Activated T-helper 17 cell treated with anti-CD3 and anti-CD28 coated beads, Interleukin-2, amount 50 U/mL, for 72 hours (primary cell): ENCODE measurements at regions not wholly inside any gene's neighbourhood (a gene's known extent, or its start where the extent isn't known, plus 50 kb on each side); places are given as distances from the start of the nearest gene placed in this dataset.

Experiments used
- ATAC-seq: fragments of 150-1000 bp; cut with Tn5 transposase; replicated peaks from 2 replicates; pipeline ENCODE4 v1.10.0; 2021; ENCODE audit warnings: mild to moderate bottlenecking, moderate library complexity
- H3K27ac Mint-ChIP-seq: one replicate; pipeline ENCODE4 v1.8.0; 2022; ENCODE audit warnings: mixed read lengths
- H3K27me3 Mint-ChIP-seq: one replicate; pipeline ENCODE4 v1.8.0; 2022; ENCODE audit warnings: mixed read lengths
- H3K36me3 Mint-ChIP-seq: one replicate; pipeline ENCODE4 v1.8.0; 2022; ENCODE audit warnings: low read depth, mild to moderate bottlenecking, mixed read lengths
- H3K4me1 Mint-ChIP-seq: one replicate; pipeline ENCODE4 v1.8.0; 2022; ENCODE audit warnings: mixed read lengths
- H3K4me3 Mint-ChIP-seq: one replicate; pipeline ENCODE4 v1.8.0; 2022; ENCODE audit warnings: mild to moderate bottlenecking, mixed read lengths
- H3K9me3 Mint-ChIP-seq: one replicate; pipeline ENCODE4 v1.8.0; 2022; ENCODE audit warnings: mixed read lengths

DNA sequence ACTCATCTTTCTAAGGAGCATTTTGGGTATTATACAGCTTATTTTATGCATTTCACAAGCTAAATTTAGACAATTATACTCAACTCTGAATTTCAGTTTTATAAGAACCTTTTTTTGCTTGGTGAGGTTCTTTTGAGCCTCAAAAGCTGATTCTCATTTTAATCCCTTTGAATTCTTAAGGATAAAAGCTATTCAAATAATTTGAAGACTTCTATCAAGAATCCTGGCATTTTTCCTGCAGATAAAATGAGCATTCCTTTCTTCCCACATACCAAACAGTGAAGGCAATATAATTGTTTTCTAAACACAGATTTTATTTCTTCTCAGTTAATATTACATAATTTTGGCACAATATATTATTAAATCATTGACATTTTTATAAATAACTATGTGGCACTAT, 118.4 kb upstream of the GPM6A start:
- H3K4me3 Mint-ChIP-seq: no peak overlapping the region
- no peak overlapping the region for H3K27ac Mint-ChIP-seq
- H3K27me3 Mint-ChIP-seq: no peaks in the 10 kb centered on the region
- no peaks in the 10 kb centered on the region for H3K9me3 Mint-ChIP-seq
- no peak for ATAC-seq
- no peaks in the 10 kb centered on the region for H3K4me1 Mint-ChIP-seq
- no peaks in the 10 kb centered on the region for H3K36me3 Mint-ChIP-seq

DNA sequence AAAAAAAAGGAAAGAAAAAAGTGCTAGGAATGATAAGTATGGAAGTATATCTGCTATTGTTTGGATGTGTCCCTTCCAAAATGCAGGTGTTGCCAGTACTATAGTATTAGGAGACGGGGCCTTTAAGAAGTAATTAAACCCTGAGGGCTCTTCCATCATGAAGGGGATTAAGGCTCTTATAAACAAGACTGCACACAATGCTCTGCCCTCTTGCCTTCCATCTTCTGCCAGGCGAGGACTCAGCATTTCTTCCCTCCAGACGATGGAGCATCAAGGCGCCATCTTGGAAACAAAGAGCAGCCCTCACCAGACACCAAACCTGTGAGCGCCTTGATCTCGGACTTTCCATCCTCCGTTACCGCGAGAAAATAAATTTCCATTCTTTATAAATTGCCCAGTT, 120.1 kb upstream of the GPM6A start:
- Mint-ChIP-seq H3K4me3 (no peak overlapping the region), H3K4me1 (no peaks in the 10 kb centered on the region), H3K9me3 (no peaks in the 10 kb centered on the region), H3K36me3 (no peaks in the 10 kb centered on the region), H3K27me3 (no peaks in the 10 kb centered on the region), H3K27ac (no peak overlapping the region)
- no peak for ATAC-seq

DNA sequence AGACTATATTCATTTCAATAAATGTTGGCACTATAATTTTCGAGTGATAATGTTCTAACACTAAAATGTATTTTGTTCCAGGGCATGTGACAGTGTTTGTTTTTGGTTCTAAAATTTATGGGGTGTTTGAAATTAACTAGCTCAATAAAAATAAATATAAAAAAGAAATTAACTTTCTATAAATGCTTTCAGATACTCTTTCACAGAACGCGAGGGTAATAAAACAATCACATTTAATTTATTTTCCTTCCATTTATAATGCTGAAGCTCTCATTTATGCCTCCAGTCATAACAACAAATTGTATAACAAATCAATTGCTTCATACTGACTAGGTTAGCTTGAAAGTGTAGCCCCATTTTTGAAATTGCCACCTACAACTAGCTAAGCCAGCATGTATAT, 122.4 kb upstream of the GPM6A start:
- Mint-ChIP-seq H3K4me1 (no peaks in the 10 kb centered on the region), H3K27me3 (no peaks in the 10 kb centered on the region), H3K9me3 (no peaks in the 10 kb centered on the region), H3K36me3 (no peaks in the 10 kb centered on the region), H3K4me3 (no peak overlapping the region), H3K27ac (no peak overlapping the region)
- ATAC-seq: no peak

DNA sequence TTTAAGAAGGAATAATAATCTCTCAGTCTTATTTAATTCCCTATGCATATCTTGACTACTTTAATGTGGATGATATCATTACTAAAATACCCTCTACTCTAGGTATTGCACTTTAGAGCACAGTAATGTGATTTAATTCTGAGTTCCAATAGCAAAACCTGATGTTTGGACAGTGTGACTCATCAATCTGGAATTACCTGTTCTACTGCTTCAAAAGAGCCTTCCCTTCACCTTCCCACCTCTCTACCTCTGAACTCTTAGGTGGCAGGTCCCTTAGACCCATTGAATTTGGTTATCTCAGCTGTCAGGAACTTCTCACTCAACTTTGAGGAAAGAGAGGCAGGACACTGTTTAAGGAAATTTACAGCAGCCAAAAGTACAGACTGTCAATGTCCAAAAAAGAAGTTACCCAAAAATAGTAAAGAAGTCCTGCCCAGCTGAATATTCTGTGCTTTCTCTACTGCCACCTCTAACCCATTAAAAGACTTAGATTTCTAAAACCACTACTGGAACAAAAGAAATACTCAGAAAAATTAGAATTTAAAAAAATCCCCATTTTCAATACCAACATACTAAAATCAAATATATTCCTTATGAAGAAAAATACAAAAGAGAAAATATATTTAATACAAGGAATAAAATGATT, 123.1 kb upstream of the GPM6A start:
- no peaks in the 10 kb centered on the region for H3K36me3 Mint-ChIP-seq
- ATAC-seq: no peak

DNA sequence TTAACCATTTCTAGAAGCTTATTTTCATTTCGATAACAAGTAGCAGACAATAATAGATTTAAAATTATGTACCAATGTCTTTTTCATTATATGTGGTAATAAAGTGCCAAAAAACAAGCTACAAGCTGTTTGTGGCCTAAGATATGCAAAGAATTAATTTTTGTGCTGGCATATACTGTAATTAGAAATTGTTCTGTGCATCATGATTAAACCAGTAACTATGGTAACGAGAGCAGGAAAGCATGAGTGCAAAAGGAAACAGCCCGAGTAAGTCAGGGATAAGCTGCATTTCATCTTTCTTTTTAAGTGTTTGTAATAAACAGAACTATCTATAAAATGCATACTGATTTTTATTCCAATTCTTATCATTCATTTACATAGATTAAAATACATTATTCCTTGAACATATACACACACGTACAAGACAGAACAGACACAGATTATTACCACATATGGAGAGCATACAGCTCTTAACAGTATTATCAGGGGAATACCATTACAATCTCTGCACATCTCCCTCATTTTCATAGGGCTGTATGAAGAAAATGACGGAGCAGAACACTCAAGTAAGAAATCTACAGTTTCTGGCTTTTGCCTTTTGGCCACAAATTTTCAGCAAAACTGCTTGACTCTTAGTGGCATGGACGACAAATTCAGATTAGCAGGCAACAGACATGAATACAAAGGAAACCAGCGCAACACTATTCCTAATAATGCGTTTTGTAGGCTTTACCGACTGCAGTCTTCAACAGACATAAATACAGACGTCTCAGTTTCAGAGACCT, 121.3 kb upstream of the WDR17 start:
- no peak overlapping the region for H3K4me3 Mint-ChIP-seq
- H3K27me3 Mint-ChIP-seq: peaks cover 12% of the 10 kb centered on the region
- no peak for ATAC-seq
- H3K36me3 Mint-ChIP-seq: no peaks in the 10 kb centered on the region
- H3K4me1 Mint-ChIP-seq: no peaks in the 10 kb centered on the region
- no peak overlapping the region for H3K27ac Mint-ChIP-seq
- no peaks in the 10 kb centered on the region for H3K9me3 Mint-ChIP-seq

More for the DNA sequence above, 123.1 kb upstream of the GPM6A start:
- Mint-ChIP-seq H3K27ac (no peak overlapping the region), H3K4me3 (no peak overlapping the region), H3K4me1 (no peaks in the 10 kb centered on the region), H3K9me3 (no peaks in the 10 kb centered on the region), H3K27me3 (no peaks in the 10 kb centered on the region)

DNA sequence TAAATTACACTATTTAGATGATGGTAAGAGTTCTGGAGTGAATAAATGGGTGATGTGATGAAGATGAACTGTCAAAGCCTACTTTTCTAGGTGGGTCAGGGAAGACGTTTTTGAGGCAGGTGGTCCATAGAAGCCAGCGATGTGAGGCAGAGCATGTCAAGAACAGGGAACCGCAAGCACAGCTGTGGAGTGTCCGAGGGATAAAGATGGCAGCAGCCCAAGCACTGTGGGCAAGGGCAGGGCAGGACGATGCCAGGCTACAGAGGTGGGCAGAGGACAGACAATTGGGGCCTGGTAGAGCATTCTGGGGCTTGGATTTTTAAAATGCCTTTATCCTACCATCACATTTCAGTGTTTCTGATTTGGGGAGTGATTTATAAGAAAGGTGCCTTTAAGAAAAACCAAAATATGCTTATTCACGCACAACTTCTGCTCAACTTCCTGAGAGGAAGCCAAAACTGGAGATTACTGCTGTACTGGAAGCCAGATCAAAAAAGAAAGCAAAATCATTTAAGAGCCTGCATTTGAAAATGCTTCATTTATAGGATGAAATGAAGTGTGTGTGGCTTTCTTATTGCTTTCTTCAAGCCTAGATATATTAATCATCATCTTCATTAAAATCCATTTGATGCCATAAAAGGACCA, 119.0 kb upstream of the WDR17 start:
- Mint-ChIP-seq H3K9me3 (no peaks in the 10 kb centered on the region), H3K36me3 (no peaks in the 10 kb centered on the region), H3K4me3 (no peak overlapping the region), H3K27me3 (peaks cover 15% of the 10 kb centered on the region), H3K27ac (no peak overlapping the region), H3K4me1 (no peaks in the 10 kb centered on the region)
- ATAC-seq: no peak

DNA sequence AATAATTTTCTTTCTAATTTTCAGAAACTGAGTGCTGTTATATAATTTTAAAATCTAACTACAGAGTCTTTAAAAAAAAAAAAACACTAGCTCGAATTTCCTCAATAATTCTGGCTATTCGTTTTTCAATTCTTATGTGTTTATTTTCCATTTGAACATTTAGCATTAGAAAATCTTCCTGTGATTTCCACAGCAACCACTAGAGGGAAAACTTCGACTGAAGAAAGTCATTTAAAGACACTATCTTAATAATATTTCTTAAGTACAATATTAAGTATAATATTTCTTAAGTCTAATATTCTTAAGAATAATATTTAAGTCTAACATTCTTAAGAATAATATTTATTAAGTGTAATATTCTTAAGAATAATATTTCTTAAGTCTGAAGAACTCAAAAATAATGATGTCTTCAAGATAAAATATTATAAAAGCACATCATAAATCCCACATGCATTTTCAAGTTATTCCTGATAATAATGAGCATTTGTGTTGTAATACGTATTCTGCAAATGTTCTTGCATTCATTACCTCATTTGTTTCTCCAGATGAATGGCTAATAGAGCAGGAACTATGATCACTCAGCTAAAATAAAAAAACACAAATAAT, 118.4 kb upstream of the WDR17 start:
- no peak overlapping the region for H3K27ac Mint-ChIP-seq
- H3K27me3 Mint-ChIP-seq: peaks cover 15% of the 10 kb centered on the region
- H3K36me3 Mint-ChIP-seq: no peaks in the 10 kb centered on the region
- no peak for ATAC-seq
- H3K9me3 Mint-ChIP-seq: no peaks in the 10 kb centered on the region
- no peak overlapping the region for H3K4me3 Mint-ChIP-seq
- no peaks in the 10 kb centered on the region for H3K4me1 Mint-ChIP-seq

DNA sequence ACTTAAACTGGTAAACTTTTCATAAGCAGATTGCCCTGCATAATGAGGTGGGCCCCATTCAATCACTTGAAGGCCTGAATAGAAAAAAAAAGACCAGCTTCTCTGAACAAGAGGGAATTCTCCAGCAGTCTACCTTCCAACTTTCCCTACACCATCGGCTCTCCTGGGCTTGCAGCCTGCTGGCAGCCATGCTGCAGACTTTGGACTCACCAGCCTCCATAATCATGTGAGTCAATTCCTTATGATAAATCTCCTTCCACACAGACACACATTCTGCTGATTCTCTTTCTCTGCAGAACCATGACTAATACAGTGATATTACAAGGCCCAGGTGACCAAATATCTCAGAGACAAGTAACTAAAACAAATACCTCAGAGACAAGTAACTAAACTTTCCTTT, 113.8 kb upstream of the WDR17 start:
- Mint-ChIP-seq H3K27me3 (peaks cover 10% of the 10 kb centered on the region), H3K36me3 (no peaks in the 10 kb centered on the region), H3K27ac (no peak overlapping the region), H3K4me1 (no peaks in the 10 kb centered on the region), H3K4me3 (no peak overlapping the region), H3K9me3 (no peaks in the 10 kb centered on the region)
- no peak for ATAC-seq

DNA sequence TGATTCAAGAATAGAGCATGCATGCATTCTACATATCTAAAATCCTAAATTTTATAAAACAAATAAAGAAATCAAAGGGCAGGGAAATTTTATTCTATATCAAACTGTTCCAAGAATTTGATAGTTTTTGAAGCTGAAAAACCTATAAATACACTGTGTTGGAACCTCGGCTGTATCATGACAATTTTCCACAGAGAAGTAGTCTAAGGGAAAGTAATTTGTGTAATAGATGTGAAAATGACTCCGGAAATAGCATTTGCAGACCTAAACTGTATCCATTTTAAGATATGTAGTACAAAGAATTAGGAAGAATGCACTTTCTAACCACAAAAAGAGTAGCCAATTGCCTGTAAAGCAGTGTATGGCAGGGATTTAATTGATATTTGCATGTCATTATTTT, 112.5 kb upstream of the WDR17 start:
- peaks cover 10% of the 10 kb centered on the region for H3K27me3 Mint-ChIP-seq
- no peaks in the 10 kb centered on the region for H3K9me3 Mint-ChIP-seq
- no peak overlapping the region for H3K4me3 Mint-ChIP-seq
- H3K36me3 Mint-ChIP-seq: no peaks in the 10 kb centered on the region
- no peak for ATAC-seq
- no peak overlapping the region for H3K27ac Mint-ChIP-seq
- H3K4me1 Mint-ChIP-seq: no peaks in the 10 kb centered on the region

DNA sequence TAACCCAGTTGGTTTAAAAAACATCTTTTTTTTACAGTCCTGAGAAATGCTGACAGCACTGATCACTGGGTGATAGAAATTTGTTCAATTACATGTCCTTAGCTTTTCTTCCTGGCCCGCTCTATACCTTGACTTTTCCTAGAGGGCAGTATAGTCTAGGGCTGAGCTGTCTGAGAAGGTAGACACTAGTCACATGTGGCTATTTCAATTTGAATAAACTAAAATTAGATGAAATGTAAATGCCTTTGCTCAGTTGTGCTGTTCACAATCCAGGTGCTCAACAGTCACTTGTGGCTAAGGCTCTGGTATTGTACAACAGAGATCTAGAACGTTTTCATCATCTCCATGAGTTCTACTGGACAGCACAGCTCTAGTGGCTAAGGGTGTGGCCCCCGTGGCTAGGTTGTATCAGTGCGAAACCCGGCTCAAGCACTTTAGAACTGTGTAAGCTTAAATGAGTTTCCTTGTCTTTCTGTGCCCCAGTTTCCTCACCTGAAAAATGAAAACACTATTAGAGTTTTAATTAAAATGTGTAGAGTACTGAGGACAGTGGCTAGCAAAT, 111.6 kb upstream of the WDR17 start:
- H3K36me3 Mint-ChIP-seq: no peaks in the 10 kb centered on the region
- no peak overlapping the region for H3K27ac Mint-ChIP-seq
- H3K4me1 Mint-ChIP-seq: no peaks in the 10 kb centered on the region
- no peaks in the 10 kb centered on the region for H3K9me3 Mint-ChIP-seq
- peaks cover 7% of the 10 kb centered on the region for H3K27me3 Mint-ChIP-seq
- H3K4me3 Mint-ChIP-seq: no peak overlapping the region
- no peak for ATAC-seq

DNA sequence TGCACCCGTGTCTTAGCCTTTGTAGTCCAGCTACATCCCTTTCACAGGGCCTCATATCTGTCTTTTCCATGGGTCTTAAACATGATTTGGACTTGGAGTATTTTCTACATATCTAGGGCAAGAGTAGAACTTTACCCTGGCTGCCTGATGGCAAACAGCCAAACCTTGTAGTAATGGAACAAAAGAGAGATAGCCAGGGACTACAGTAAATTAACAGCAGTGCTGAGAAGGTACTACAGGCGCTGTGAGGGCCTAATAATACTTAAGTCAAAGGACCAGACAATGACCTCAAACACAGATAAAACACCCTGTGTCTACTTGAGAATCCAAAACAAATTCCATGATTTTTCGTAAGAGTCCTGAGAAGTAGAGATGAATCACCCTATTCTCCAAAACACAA, 111.0 kb upstream of the WDR17 start:
- Mint-ChIP-seq H3K27me3 (peaks cover 10% of the 10 kb centered on the region), H3K27ac (no peak overlapping the region), H3K4me1 (no peaks in the 10 kb centered on the region), H3K36me3 (no peaks in the 10 kb centered on the region), H3K4me3 (no peak overlapping the region), H3K9me3 (no peaks in the 10 kb centered on the region)
- ATAC-seq: no peak

DNA sequence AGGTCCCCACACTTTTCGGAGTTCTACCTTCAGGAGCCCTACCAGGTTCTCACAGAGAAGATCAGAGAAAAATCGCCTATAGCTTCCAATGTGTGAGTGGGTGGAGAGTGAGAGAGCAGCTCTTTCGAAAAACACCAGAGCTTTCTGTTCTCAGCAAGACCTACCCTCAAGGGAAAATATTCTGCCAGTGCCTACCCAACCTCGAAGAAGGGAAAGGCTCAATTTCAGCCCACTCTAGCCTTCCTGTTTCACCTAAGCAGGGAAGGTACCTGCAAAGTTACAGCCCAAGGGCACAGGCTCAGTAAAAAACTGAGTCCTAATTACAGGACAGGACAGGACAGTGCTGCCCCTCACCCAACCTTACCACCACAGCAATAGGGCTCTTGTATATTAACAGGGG, 104.0 kb upstream of the WDR17 start:
- Mint-ChIP-seq H3K4me3 (no peak overlapping the region), H3K27ac (no peak overlapping the region)

DNA sequence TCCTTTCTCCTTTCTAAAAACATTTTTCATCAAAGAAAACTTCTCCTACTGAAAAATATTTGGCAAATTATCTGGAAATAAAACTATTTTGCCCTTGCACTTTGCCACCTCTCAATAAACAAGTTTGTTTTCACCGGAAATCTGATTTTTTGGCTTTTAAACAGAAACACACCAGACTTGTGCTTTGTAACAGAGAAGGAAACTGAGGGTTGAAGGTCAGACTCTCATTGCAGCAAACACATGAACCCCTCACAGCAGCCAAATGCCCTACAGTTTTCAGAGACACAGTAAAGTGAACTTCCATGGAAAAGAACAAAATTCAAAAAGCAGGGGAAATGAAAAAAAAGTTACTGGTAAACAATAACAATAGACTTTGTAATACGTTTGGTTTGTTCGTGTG, 95.6 kb upstream of the WDR17 start:
- ATAC-seq: no peak
- no peak overlapping the region for H3K27ac Mint-ChIP-seq
- H3K36me3 Mint-ChIP-seq: no peaks in the 10 kb centered on the region
- no peaks in the 10 kb centered on the region for H3K9me3 Mint-ChIP-seq
- H3K4me1 Mint-ChIP-seq: no peaks in the 10 kb centered on the region
- H3K27me3 Mint-ChIP-seq: peaks cover 3% of the 10 kb centered on the region
- H3K4me3 Mint-ChIP-seq: no peak overlapping the region

More for the DNA sequence above, 104.0 kb upstream of the WDR17 start:
- no peaks in the 10 kb centered on the region for H3K9me3 Mint-ChIP-seq
- no peaks in the 10 kb centered on the region for H3K4me1 Mint-ChIP-seq
- ATAC-seq: no peak
- H3K36me3 Mint-ChIP-seq: no peaks in the 10 kb centered on the region
- peaks cover 7% of the 10 kb centered on the region for H3K27me3 Mint-ChIP-seq

DNA sequence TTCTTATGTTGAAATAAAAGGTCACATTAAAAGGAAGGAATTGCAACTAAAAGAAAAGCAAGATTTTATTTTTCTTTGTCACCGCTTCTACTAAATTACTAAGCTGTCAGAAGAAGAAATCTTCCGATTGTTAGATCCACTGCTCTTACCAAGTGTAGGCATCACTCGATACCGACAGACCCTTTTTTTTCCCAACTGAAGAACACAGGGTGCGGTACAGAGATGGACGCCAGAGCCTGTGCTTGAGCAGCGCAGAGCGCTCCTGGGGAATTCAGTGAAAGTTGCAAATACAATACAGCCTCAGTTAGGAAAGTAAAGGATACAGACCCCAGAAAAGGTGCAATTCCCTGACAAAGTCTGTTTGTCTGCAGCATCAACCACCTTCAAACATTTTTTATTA, 94.9 kb upstream of the WDR17 start:
- no peak for ATAC-seq
- Mint-ChIP-seq H3K36me3 (no peaks in the 10 kb centered on the region), H3K27me3 (peaks cover 3% of the 10 kb centered on the region), H3K9me3 (no peaks in the 10 kb centered on the region), H3K27ac (no peak overlapping the region), H3K4me3 (no peak overlapping the region), H3K4me1 (no peaks in the 10 kb centered on the region)
